ENCODE measurements at regions not wholly inside any gene's neighbourhood (a gene's known extent, or its start where the extent isn't known, plus 50 kb on each side); places are given as distances from the start of the nearest gene placed in this dataset.

DNA sequence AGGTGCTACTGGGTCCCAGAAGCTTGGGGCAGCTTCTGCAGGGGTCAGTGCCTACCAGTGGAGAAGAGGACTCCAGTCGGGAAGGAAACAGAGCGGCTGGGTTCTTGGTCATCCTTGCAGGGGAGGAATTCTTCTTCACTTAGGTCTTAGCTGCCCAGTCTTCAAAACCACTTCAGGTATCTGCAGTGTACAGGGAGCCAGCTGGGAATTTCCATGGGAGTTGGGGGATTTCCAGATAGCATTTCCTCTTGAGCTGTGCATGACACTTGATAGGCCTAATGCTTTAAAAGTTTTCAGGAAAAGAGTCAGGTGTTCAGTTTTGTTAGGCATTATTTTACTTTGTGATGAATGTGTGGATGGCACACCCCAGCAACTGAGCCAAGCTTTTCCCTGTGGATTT, 58.1 kb upstream of the ENPP6 start:
- peaks cover 6% of the 10 kb centered on the region for H3K27me3 Mint-ChIP-seq (ENCODE audit: low read depth, poor library complexity)
- TF ChIP-seq, protein P1, sequence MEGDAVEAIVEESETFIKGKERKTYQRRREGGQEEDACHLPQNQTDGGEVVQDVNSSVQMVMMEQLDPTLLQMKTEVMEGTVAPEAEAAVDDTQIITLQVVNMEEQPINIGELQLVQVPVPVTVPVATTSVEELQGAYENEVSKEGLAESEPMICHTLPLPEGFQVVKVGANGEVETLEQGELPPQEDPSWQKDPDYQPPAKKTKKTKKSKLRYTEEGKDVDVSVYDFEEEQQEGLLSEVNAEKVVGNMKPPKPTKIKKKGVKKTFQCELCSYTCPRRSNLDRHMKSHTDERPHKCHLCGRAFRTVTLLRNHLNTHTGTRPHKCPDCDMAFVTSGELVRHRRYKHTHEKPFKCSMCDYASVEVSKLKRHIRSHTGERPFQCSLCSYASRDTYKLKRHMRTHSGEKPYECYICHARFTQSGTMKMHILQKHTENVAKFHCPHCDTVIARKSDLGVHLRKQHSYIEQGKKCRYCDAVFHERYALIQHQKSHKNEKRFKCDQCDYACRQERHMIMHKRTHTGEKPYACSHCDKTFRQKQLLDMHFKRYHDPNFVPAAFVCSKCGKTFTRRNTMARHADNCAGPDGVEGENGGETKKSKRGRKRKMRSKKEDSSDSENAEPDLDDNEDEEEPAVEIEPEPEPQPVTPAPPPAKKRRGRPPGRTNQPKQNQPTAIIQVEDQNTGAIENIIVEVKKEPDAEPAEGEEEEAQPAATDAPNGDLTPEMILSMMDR (IDR thresholded peaks at IDR 0.05), result no peak
- peaks cover 7% of the 10 kb centered on the region for H3K36me3 Mint-ChIP-seq (ENCODE audit: low read depth)
- H3K4me3 Mint-ChIP-seq, result no peak overlapping the region
- no peak for DNase-seq
- H3K27ac Mint-ChIP-seq, result no peak overlapping the region
- peaks cover 30% of the 10 kb centered on the region for H3K9me3 Mint-ChIP-seq
- H3K4me1 Mint-ChIP-seq, result no peaks in the 10 kb centered on the region

DNA sequence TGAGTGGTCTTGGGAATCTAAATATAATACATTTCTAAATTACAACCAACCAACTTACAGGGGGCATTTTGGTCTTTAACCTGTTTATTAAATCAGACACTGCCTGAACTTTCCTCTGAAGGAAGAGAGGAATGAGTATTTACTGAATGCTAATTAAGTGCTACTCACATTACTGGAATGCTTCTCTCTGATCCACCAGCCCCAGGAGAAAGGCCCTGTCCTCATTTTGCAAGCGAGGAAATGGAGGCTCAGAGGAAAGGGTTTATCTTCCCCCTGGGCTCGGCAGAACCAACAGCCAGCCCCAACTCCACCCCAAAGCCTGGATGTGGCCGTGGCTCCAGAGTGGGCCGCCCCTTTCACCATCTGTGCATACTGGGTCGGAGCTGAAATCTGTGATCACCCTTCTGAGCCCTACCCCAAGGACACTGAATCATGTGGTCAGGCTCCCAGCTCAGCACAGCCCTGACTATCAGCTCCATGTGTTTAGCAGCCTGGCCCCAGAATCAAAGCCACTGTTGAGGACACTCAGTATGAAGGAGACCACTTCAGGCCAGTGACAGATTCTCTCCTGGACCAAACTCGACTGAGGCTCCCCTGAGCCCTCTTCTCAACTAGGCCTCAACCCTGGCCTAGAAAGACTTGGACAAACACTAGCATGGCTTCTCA, 56.7 kb upstream of the ENPP6 start:
- Mint-ChIP-seq H3K27me3 (ENCODE audit: low read depth, poor library complexity) (peaks cover 3% of the 10 kb centered on the region), H3K36me3 (ENCODE audit: low read depth) (peaks cover 7% of the 10 kb centered on the region), H3K4me1 (no peaks in the 10 kb centered on the region), H3K27ac (no peak overlapping the region), H3K9me3 (peaks cover 30% of the 10 kb centered on the region), H3K4me3 (no peak overlapping the region)
- DNase-seq, result no peak
- TF ChIP-seq, protein P1 (IDR thresholded peaks at IDR 0.05), result no peak

GRCh38 chr4:184273166-184274147, 55.8 kb upstream of the ENPP6 start:
- Mint-ChIP-seq H3K36me3 (ENCODE audit: low read depth) (peaks cover 7% of the 10 kb centered on the region), H3K27ac (no peak overlapping the region), H3K9me3 (peaks cover 26% of the 10 kb centered on the region), H3K27me3 (ENCODE audit: low read depth, poor library complexity) (peaks cover 3% of the 10 kb centered on the region), H3K4me1 (no peaks in the 10 kb centered on the region), H3K4me3 (no peak overlapping the region)
- no peak for DNase-seq
- TF ChIP-seq, protein P1 (IDR thresholded peaks at IDR 0.05), result no peak

DNA sequence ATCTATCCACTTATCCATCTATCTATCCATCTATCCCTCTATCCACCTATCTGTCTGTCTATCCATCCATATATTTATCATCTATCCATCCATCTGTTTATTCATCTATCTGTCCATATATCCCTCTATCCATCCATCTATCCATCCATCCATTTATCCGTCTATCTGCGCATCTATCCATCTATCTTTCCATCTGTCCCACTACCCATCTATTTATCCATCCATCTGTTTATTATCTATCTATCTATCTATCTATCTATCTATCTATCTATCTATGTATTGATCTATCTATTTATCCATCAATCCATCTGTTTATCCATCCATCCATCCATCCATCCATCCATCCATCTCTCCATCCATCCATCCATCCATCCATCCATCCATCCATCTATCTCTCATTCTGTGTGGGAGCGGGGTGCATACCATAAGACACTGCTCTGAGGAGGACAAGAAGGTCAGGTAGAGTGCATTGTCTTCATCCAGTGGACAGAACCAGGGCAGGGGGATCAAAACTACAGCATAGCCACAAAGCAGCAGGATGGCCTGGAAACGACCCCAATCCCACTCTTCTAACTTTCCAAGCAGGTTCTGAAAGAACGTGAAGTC, 53.2 kb upstream of the ENPP6 start:
- H3K9me3 Mint-ChIP-seq, result peaks cover 4% of the 10 kb centered on the region
- no peak overlapping the region for H3K4me3 Mint-ChIP-seq
- no peak overlapping the region for H3K27ac Mint-ChIP-seq
- no peak for DNase-seq
- TF ChIP-seq, protein P1 (IDR thresholded peaks at IDR 0.05), result no peak
- peaks cover 11% of the 10 kb centered on the region for H3K27me3 Mint-ChIP-seq (ENCODE audit: low read depth, poor library complexity)
- H3K36me3 Mint-ChIP-seq (ENCODE audit: low read depth), result no peaks in the 10 kb centered on the region
- no peaks in the 10 kb centered on the region for H3K4me1 Mint-ChIP-seq

DNA sequence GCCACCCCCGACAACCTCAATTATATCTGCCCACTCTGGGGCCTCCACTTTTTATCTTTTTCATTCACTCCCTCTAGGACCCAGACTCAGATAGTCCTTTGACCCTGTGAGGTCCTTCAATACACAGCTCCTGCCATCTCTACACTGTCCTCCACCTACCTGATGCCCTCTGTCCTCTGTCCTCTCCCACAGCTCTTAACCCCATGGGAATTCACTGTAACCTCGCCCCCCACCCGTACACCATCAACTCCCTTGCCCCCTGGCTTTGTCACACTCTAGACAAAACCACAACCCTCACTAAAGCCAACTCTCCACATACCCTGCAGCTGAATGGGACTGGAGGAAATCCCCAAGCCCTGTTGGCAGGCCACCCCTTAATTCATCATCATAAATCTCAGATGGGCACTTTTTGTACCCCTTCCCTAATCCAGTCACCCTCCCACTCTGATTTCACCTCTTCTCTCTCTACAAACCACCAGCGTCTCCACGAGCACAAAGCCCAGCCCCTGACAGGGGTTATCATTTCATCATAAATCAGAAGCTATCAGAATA, 52.3 kb upstream of the ENPP6 start:
- Mint-ChIP-seq H3K36me3 (ENCODE audit: low read depth) (no peaks in the 10 kb centered on the region), H3K27ac (no peak overlapping the region), H3K27me3 (ENCODE audit: low read depth, poor library complexity) (peaks cover 13% of the 10 kb centered on the region), H3K4me1 (no peaks in the 10 kb centered on the region), H3K4me3 (no peak overlapping the region), H3K9me3 (no peaks in the 10 kb centered on the region)
- TF ChIP-seq, protein P1 (IDR thresholded peaks at IDR 0.05), result no peak
- no peak for DNase-seq
